Right lobe of liver (tissue), 6 donors: ENCODE measurements at regions not wholly inside any gene's neighbourhood (a gene's known extent, or its start where the extent isn't known, plus 50 kb on each side); places are given as distances from the start of the nearest gene placed in this dataset.

Experiments
- ATAC-seq, 4 donors: fragments of 200-7000 bp; cut with Tn5 transposase; one replicate each; pipeline ENCODE4 v1.9.1; 2020; ENCODE audit warnings: mild to moderate bottlenecking in 4 of 4, moderate library complexity in 4 of 4
- DNase-seq, 3 donors: peaks; one replicate each; pipeline ENCODE4 v3.0.0-alpha.2; 2020
- H3K27ac ChIP-seq, 3 donors: fragments of 200-600 bp; one replicate each; pipeline ENCODE4 v1.8.0; 2022
- H3K27me3 ChIP-seq, 2 donors: fragments of 200-600 bp; one replicate each; pipeline ENCODE4 v1.8.0; 2022
- H3K36me3 ChIP-seq, 4 donors: fragments of 200-600 bp; sonication (generic) in 1 of 4; one replicate each; pipeline versions ENCODE4 v1.5.1 to v1.8.0; 2017 to 2022; ENCODE audit warnings: control low read depth in 1 of 4
- H3K4me1 ChIP-seq, 4 donors: fragments of 200-600 bp; sonication (generic) in 1 of 4; one replicate each; pipeline versions ENCODE4 v1.5.1 to v1.8.0; 2017 to 2022; ENCODE audit warnings: control low read depth in 1 of 4
- H3K4me3 ChIP-seq, 3 donors: fragments of 200-600 bp; one replicate each; pipeline ENCODE4 v1.8.0; 2022
- H3K9me3 ChIP-seq, 4 donors: fragments of 200-600 bp; sonication (generic) in 1 of 4; one replicate each; pipeline versions ENCODE4 v1.5.1 to v1.8.0; 2017 to 2022; ENCODE audit warnings: control low read depth in 1 of 4
- POLR2A ChIP-seq: fragments of 450-650 bp; IDR thresholded peaks from one replicate; pipeline ENCODE4 v1.6.1; 2017; ENCODE audit warnings: antibody characterized with exemption, mild to moderate bottlenecking
- WGBS: methylation state at CpG from one replicate; pipeline ENCODE4 v1.1.6; 2018; ENCODE audit warnings: low coverage, low lambda C conversion rate; ENCODE audit not compliant: insufficient coverage; ENCODE audit errors: missing lambda C conversion rate; 5-methylcytosine and 5-hydroxymethylcytosine counted together
- intact Hi-C, 2 donors: fragments of 100-400 bp; cut with DNase I; formaldehyde crosslinking; loops; one replicate each; pipeline versions ENCODE4 v1.11.2 to v1.14.1; 2022
- TF ChIP-seq, protein P1 (sequence below), 4 donors: fragments of 200-600 bp in 3 of 4; fragments of 450-650 bp in 1 of 4; IDR thresholded peaks; one replicate each; pipeline versions ENCODE4 v1.5.1 to v1.8.0; 2016 to 2022; ENCODE audit warnings: antibody characterized with exemption in 4 of 4, mild to moderate bottlenecking in 2 of 4
- donor health status: DM: no; HTN: yes; CAD: no.
- donor health status: DM: no; HTN: no; CAD: no.
- donor health status: DM: no; HTN: no; CAD: no.
- donor health status: DM: no; HTN: yes; CAD: no.
- donor health status: DM: no; HTN: yes; CAD: no.

- TF ChIP-seq, protein P1, sequence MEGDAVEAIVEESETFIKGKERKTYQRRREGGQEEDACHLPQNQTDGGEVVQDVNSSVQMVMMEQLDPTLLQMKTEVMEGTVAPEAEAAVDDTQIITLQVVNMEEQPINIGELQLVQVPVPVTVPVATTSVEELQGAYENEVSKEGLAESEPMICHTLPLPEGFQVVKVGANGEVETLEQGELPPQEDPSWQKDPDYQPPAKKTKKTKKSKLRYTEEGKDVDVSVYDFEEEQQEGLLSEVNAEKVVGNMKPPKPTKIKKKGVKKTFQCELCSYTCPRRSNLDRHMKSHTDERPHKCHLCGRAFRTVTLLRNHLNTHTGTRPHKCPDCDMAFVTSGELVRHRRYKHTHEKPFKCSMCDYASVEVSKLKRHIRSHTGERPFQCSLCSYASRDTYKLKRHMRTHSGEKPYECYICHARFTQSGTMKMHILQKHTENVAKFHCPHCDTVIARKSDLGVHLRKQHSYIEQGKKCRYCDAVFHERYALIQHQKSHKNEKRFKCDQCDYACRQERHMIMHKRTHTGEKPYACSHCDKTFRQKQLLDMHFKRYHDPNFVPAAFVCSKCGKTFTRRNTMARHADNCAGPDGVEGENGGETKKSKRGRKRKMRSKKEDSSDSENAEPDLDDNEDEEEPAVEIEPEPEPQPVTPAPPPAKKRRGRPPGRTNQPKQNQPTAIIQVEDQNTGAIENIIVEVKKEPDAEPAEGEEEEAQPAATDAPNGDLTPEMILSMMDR (IDR thresholded peaks at IDR 0.05): no peak
- no peak for TF ChIP-seq POLR2A
- H3K27me3 ChIP-seq: no peaks in the 10 kb centered on the region
- no peaks in the 10 kb centered on the region for H3K36me3 ChIP-seq
- no peak overlapping the region for H3K4me3 ChIP-seq
- H3K4me1 ChIP-seq: no peaks in the 10 kb centered on the region
- ATAC-seq (no peak), DNase-seq (no peak)
- H3K9me3 ChIP-seq: no peaks in the 10 kb centered on the region
- intact Hi-C loops: no loop called here
- H3K27ac ChIP-seq: no peak overlapping the region
These were observed 498.1 kb upstream of the RGMA start for GRCh38 chr15:93587059-93587521.

DNA sequence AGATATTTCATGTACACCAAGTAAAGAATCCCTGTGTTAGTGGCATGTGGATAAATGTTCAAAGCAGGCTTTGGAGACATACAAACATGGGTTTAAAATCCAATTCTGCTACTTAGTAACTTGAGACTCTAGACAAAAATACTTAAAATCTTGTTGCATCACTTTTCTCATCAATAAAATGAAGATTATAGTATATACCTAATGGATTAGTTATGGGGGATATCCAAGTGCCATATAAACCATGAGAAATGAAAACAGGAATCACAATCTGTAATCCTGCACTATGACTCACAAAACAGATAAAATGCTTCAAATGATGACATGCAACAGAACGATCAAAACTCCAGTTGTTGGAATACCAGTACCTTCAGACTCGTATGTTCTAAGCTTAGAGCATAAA is 496.0 kb upstream of the RGMA start:
- H3K4me3 ChIP-seq: no peak overlapping the region
- intact Hi-C loops: no loop called here
- DNase-seq (no peak), ATAC-seq (no peak)
- TF ChIP-seq POLR2A: no peak
- TF ChIP-seq, protein P1 (IDR thresholded peaks at IDR 0.05): no peak
- H3K27me3 ChIP-seq: no peaks in the 10 kb centered on the region
- WGBS: 51% methylated on average over 2 of the region's 2 CpGs
- no peak overlapping the region for H3K27ac ChIP-seq
- H3K4me1 ChIP-seq: no peaks in the 10 kb centered on the region
- H3K36me3 ChIP-seq: no peaks in the 10 kb centered on the region
- no peaks in the 10 kb centered on the region for H3K9me3 ChIP-seq

- WGBS: 74% methylated on average over 4 of the region's 4 CpGs
- DNase-seq (no peak), ATAC-seq (no peak)
- no peak overlapping the region for H3K27ac ChIP-seq
- no peaks in the 10 kb centered on the region for H3K27me3 ChIP-seq
- TF ChIP-seq POLR2A: no peak
- TF ChIP-seq, protein P1 (IDR thresholded peaks at IDR 0.05): no peak
- no peak overlapping the region for H3K4me3 ChIP-seq
- no peaks in the 10 kb centered on the region for H3K36me3 ChIP-seq
- intact Hi-C loops: no loop called here
- no peaks in the 10 kb centered on the region for H3K9me3 ChIP-seq
- no peaks in the 10 kb centered on the region for H3K4me1 ChIP-seq
These were observed 495.0 kb upstream of the RGMA start for GRCh38 chr15:93583968-93584367.

DNA sequence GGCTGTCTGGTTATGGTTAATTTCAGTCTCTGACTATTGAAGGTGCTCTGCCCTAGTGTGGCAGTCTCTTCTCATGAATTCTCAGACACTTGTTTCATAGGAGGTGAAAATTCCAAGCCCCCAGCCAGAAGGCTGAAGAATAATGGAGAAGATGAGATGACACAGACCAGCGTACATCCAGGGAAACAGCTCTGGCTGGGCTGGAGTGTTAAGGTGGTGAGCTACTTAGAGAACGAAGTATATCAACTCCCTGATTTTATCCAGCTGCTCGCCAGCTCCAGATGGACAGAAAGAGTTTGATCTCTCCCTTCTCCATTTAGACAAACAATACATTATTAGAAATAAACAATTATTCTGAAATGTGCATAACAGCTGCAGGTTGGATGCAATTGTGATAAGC is 494.5 kb upstream of the RGMA start:
- no peak overlapping the region for H3K4me3 ChIP-seq

More for the DNA sequence above, 494.5 kb upstream of the RGMA start:
- WGBS: 27% methylated on average over 3 of the region's 3 CpGs
- no peaks in the 10 kb centered on the region for H3K36me3 ChIP-seq
- ATAC-seq: no peak
- no peak for DNase-seq
- no peaks in the 10 kb centered on the region for H3K9me3 ChIP-seq
- TF ChIP-seq POLR2A: no peak
- TF ChIP-seq, protein P1 (IDR thresholded peaks at IDR 0.05): no peak
- no peak overlapping the region for H3K27ac ChIP-seq
- intact Hi-C loops: no loop called here
- H3K27me3 ChIP-seq: no peaks in the 10 kb centered on the region
- no peaks in the 10 kb centered on the region for H3K4me1 ChIP-seq
